Natural killer cell (primary cell): ENCODE measurements at regions not wholly inside any gene's neighbourhood (a gene's known extent, or its start where the extent isn't known, plus 50 kb on each side); places are given as distances from the start of the nearest gene placed in this dataset.

Experiments used
- ATAC-seq, 3 donors: fragments of 150-1000 bp in 2 of 3; fragments of 200-7000 bp in 1 of 3; cut with Tn5 transposase; 1 replicate in 1 of 3; 2 replicates in 2 of 3; pipeline ENCODE4 v1.10.0; 2021; ENCODE audit warnings: mild to moderate bottlenecking in 2 of 3, moderate library complexity in 2 of 3
- DNase-seq, 2 donors: peaks; one replicate each; pipeline versions ENCODE4 v3.0.0 to v3.0.0-alpha.2; 2013 to 2021; ENCODE audit warnings: mixed read lengths in 1 of 2
- H3K27ac ChIP-seq: one replicate; pipeline ENCODE4 v1.5.1; 2013; ENCODE audit warnings: mild to moderate bottlenecking, low read length
- H3K27me3 ChIP-seq: one replicate; pipeline ENCODE4 v1.6.1; 2013; ENCODE audit warnings: low read length; ENCODE audit not compliant: control insufficient read depth, insufficient read depth
- H3K36me3 ChIP-seq: one replicate; pipeline ENCODE4 v1.6.1; 2013; ENCODE audit warnings: low read length; ENCODE audit not compliant: control insufficient read depth, insufficient read depth
- H3K4me1 ChIP-seq: one replicate; pipeline ENCODE4 v1.6.1; 2013; ENCODE audit warnings: low read length; ENCODE audit not compliant: control insufficient read depth, insufficient read depth
- H3K4me3 ChIP-seq: one replicate; pipeline ENCODE4 v1.5.1; 2013; ENCODE audit warnings: low read length
- H3K9me3 ChIP-seq: one replicate; pipeline ENCODE4 v1.6.1; 2013; ENCODE audit warnings: low read length; ENCODE audit not compliant: control insufficient read depth, insufficient read depth
- H3K27ac Mint-ChIP-seq, 2 donors: one replicate each; pipeline ENCODE4 v1.8.0; 2022; ENCODE audit warnings: mild to moderate bottlenecking in 2 of 2, mixed read lengths in 2 of 2, moderate library complexity in 1 of 2
- H3K27me3 Mint-ChIP-seq, 2 donors: one replicate each; pipeline ENCODE4 v1.8.0; 2022; ENCODE audit warnings: low read depth in 2 of 2, mixed read lengths in 2 of 2
- H3K36me3 Mint-ChIP-seq: one replicate; pipeline ENCODE4 v1.8.0; 2022; ENCODE audit warnings: mixed read lengths
- H3K4me1 Mint-ChIP-seq, 2 donors: one replicate each; pipeline ENCODE4 v1.8.0; 2022; ENCODE audit warnings: mixed read lengths in 2 of 2
- H3K4me3 Mint-ChIP-seq: one replicate; pipeline ENCODE4 v1.8.0; 2022; ENCODE audit warnings: mild to moderate bottlenecking, moderate library complexity, mixed read lengths
- H3K9me3 Mint-ChIP-seq, 2 donors: one replicate each; pipeline ENCODE4 v1.8.0; 2022; ENCODE audit warnings: mixed read lengths in 2 of 2
- WGBS: methylation state at CpG from one replicate; pipeline ENCODE4 v1.1.7; 2013; ENCODE audit warnings: missing lambda C conversion rate; ENCODE audit not compliant: insufficient coverage; 5-methylcytosine and 5-hydroxymethylcytosine counted together
- intact Hi-C: fragments of 100-400 bp; cut with micrococcal nuclease; formaldehyde crosslinking; loops from one replicate; pipeline ENCODE4 v1.14.2; 2022
- TF ChIP-seq, protein P1 (sequence below): fragments of 200-600 bp; IDR thresholded peaks from one replicate; pipeline ENCODE4 v1.8.0; 2022; ENCODE audit warnings: antibody characterized with exemption

- Mint-ChIP-seq H3K4me3 (no peak overlapping the region), H3K4me1 (peaks cover 0 to 4% of the 10 kb centered on the region in 2 donors), H3K27me3 (peaks cover 7 to 9% of the 10 kb centered on the region in 2 donors), H3K9me3 (peaks cover 0 to 5% of the 10 kb centered on the region in 2 donors), H3K27ac (no peak overlapping the region), H3K36me3 (peaks cover 17% of the 10 kb centered on the region)
- intact Hi-C loops: no loop called here
- ATAC-seq: no peak
- TF ChIP-seq, protein P1, sequence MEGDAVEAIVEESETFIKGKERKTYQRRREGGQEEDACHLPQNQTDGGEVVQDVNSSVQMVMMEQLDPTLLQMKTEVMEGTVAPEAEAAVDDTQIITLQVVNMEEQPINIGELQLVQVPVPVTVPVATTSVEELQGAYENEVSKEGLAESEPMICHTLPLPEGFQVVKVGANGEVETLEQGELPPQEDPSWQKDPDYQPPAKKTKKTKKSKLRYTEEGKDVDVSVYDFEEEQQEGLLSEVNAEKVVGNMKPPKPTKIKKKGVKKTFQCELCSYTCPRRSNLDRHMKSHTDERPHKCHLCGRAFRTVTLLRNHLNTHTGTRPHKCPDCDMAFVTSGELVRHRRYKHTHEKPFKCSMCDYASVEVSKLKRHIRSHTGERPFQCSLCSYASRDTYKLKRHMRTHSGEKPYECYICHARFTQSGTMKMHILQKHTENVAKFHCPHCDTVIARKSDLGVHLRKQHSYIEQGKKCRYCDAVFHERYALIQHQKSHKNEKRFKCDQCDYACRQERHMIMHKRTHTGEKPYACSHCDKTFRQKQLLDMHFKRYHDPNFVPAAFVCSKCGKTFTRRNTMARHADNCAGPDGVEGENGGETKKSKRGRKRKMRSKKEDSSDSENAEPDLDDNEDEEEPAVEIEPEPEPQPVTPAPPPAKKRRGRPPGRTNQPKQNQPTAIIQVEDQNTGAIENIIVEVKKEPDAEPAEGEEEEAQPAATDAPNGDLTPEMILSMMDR: no peak
- H3K36me3 ChIP-seq: no peaks in the 10 kb centered on the region
- no peak overlapping the region for H3K4me3 ChIP-seq
- H3K4me1 ChIP-seq: peaks cover 14% of the 10 kb centered on the region
- no peaks in the 10 kb centered on the region for H3K9me3 ChIP-seq
- H3K27ac ChIP-seq: no peak overlapping the region
- whole genome bisulfite sequencing: 72% methylated on average over 15 of the region's 15 CpGs
- no peak for DNase-seq
- no peaks in the 10 kb centered on the region for H3K27me3 ChIP-seq
Observed at GRCh38 chr12:4133636-4134447, 139.7 kb upstream of the CCND2 start.

DNA sequence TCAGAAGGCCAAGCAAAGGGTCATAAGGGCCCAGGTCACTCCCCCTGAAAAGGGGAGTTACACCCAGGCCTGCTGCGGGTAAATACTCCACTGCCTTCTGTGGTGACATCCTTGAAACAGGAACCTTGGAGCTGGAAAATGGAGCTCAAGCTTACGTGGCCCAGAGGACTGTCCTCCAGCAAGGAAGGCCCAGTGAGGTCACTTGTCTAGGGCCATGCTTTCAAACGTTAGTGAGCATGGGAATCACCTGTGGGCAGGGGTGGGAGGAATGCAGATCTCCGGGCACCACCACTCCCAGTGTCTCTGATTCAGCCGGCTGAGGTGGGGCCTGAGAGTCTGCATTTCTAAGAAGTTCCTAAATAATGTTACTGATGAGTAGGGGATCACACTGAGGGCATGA, 140.5 kb upstream of the CCND2 start:
- WGBS: 93% methylated on average over 5 of the region's 5 CpGs
- Mint-ChIP-seq H3K4me1 (peaks cover 0 to 4% of the 10 kb centered on the region in 2 donors), H3K27me3 (peaks cover 10 to 17% of the 10 kb centered on the region in 2 donors), H3K27ac (no peak overlapping the region), H3K36me3 (peaks cover 17% of the 10 kb centered on the region), H3K4me3 (no peak overlapping the region), H3K9me3 (peaks cover 0 to 5% of the 10 kb centered on the region in 2 donors)
- ATAC-seq (no peak), DNase-seq (no peak)
- H3K27me3 ChIP-seq: no peaks in the 10 kb centered on the region
- H3K27ac ChIP-seq: no peak overlapping the region
- peaks cover 14% of the 10 kb centered on the region for H3K4me1 ChIP-seq
- intact Hi-C loops: no loop called here
- H3K9me3 ChIP-seq: no peaks in the 10 kb centered on the region
- TF ChIP-seq, protein P1: no peak
- no peaks in the 10 kb centered on the region for H3K36me3 ChIP-seq
- H3K4me3 ChIP-seq: no peak overlapping the region

DNA sequence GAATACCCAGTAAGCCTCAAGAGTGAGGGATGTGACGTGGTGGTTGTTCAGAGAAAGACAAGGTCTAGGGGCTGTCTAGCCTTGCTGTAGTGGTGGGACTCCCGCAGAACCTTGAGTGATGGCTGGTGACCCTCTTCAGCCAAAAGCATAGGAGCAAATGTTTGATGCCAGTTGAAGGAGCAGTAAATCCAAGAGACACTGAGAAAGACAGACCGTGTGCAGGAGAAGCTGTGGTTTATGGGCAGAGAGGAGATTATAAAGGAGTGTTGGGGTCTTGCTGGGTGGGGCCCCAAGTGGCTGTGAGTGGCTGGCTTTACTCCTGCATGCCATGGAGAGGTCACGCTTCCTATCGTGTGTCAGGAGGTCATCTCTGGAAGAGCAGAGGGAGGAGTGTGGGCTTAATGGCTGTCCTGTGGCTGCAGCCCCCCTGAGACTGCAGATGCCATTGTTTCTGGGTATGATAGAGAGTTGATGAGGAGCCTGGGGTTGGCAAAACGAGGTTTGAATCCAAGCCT, 152.0 kb upstream of the CCND2 start:
- H3K4me1 Mint-ChIP-seq: peaks cover 13 to 20% of the 10 kb centered on the region in 2 donors
- no peak overlapping the region for H3K4me3 Mint-ChIP-seq
- Histone ChIP-seq H3K4me3 (no peak overlapping the region), H3K36me3 (no peaks in the 10 kb centered on the region), H3K4me1 (peaks cover 29% of the 10 kb centered on the region), H3K27ac (no peak overlapping the region), H3K27me3 (no peaks in the 10 kb centered on the region), H3K9me3 (no peaks in the 10 kb centered on the region)
- TF ChIP-seq, protein P1: no peak
- intact Hi-C loops: no loop called here
- no peaks in the 10 kb centered on the region for H3K36me3 Mint-ChIP-seq
- H3K27ac Mint-ChIP-seq: no peak overlapping the region
- peaks cover 0 to 11% of the 10 kb centered on the region in 2 donors for H3K27me3 Mint-ChIP-seq
- no peaks in the 10 kb centered on the region for H3K9me3 Mint-ChIP-seq
- DNase-seq (no peak), ATAC-seq (no peak)
- WGBS: 67% methylated on average over 6 of the region's 6 CpGs
